ENCODE measurements at regions not wholly inside any gene's neighbourhood (a gene's known extent, or its start where the extent isn't known, plus 50 kb on each side); places are given as distances from the start of the nearest gene placed in this dataset.

- peak; percentile 95 for DNase-seq
- 28 to 43% (median 37%) methylated on average over 6 of the region's 6 CpGs for WGBS, 5 donors
- TF ChIP-seq POLR2A (IDR thresholded peaks at IDR 0.05), result no peak
- no peak for TF ChIP-seq CTCF (IDR thresholded peaks at IDR 0.05)
- no peak for TF ChIP-seq EP300 (IDR thresholded peaks at IDR 0.05)
- TF ChIP-seq POLR2AphosphoS5 (IDR thresholded peaks at IDR 0.05), result peak in 2 of 3 donors; percentile 91 to 93
- intact Hi-C loops (cut with DNase I; ENCODE audit: low total_unique reads), result no loop called here
- Histone ChIP-seq H3K27me3 (no peaks in the 10 kb centered on the region), H3K9me3 (no peaks in the 10 kb centered on the region), H3K4me3 (no peak overlapping the region), H3K27ac (peak overlapping the region; percentile 69 to 93 (median 76)), H3K36me3 (no peaks in the 10 kb centered on the region), H3K4me1 (peaks cover 19 to 59% (median 35%) of the 10 kb centered on the region in 4 donors)
Measured at GRCh38 chr5:160923936-160924710, 72.1 kb upstream of the ATP10B start.

- H3K36me3 ChIP-seq, result no peaks in the 10 kb centered on the region
- H3K27me3 ChIP-seq, result no peaks in the 10 kb centered on the region
- no peak for TF ChIP-seq EP300 (IDR thresholded peaks at IDR 0.05)
- TF ChIP-seq CTCF (IDR thresholded peaks at IDR 0.05), result no peak
- no peak for TF ChIP-seq POLR2AphosphoS5 (IDR thresholded peaks at IDR 0.05)
- TF ChIP-seq POLR2A (IDR thresholded peaks at IDR 0.05), result no peak
- peak overlapping the region in 2 of 5 donors; percentile 32 to 89 for H3K27ac ChIP-seq
- H3K4me3 ChIP-seq, result no peak overlapping the region
- 17 to 36% (median 32%) methylated on average over 7 of the region's 7 CpGs for WGBS, 5 donors
- H3K9me3 ChIP-seq, result no peaks in the 10 kb centered on the region
- peaks cover 19 to 56% (median 35%) of the 10 kb centered on the region in 4 donors for H3K4me1 ChIP-seq
- no peak for DNase-seq
- intact Hi-C loops (cut with DNase I; ENCODE audit: low total_unique reads), result no loop called here
Measured at GRCh38 chr5:160923411-160923810, 71.4 kb upstream of the ATP10B start.

GRCh38 chr5:160922311-160922710, 70.3 kb upstream of the ATP10B start:
- H3K4me1 ChIP-seq, result peaks cover 10 to 46% (median 33%) of the 10 kb centered on the region in 4 donors
- intact Hi-C loops (cut with DNase I; ENCODE audit: low total_unique reads), result no loop called here
- TF ChIP-seq CTCF (IDR thresholded peaks at IDR 0.05) (no peak), POLR2A (IDR thresholded peaks at IDR 0.05) (no peak), POLR2AphosphoS5 (IDR thresholded peaks at IDR 0.05) (no peak), EP300 (IDR thresholded peaks at IDR 0.05) (no peak)
- H3K9me3 ChIP-seq, result no peaks in the 10 kb centered on the region
- no peak overlapping the region for H3K27ac ChIP-seq
- no peak for DNase-seq
- H3K27me3 ChIP-seq, result no peaks in the 10 kb centered on the region
- 71 to 85% (median 76%) methylated on average over 2 of the region's 2 CpGs for WGBS, 5 donors
- no peak overlapping the region for H3K4me3 ChIP-seq
- no peaks in the 10 kb centered on the region for H3K36me3 ChIP-seq

GRCh38 chr5:160921423-160922285, 69.6 kb upstream of the ATP10B start:
- H3K4me3 ChIP-seq, result no peak overlapping the region
- no peaks in the 10 kb centered on the region for H3K9me3 ChIP-seq
- 90 to 95% (median 92%) methylated on average over 4 of the region's 4 CpGs for WGBS, 5 donors
- no peaks in the 10 kb centered on the region for H3K36me3 ChIP-seq
- no peaks in the 10 kb centered on the region for H3K27me3 ChIP-seq
- intact Hi-C loops (cut with DNase I; ENCODE audit: low total_unique reads), result no loop called here
- peaks cover 9 to 40% (median 30%) of the 10 kb centered on the region in 4 donors for H3K4me1 ChIP-seq
- TF ChIP-seq EP300 (IDR thresholded peaks at IDR 0.05) (no peak), POLR2A (IDR thresholded peaks at IDR 0.05) (no peak)
- H3K27ac ChIP-seq, result no peak overlapping the region
- DNase-seq, result no peak
